ENCODE measurements at regions not wholly inside any gene's neighbourhood (a gene's known extent, or its start where the extent isn't known, plus 50 kb on each side); places are given as distances from the start of the nearest gene placed in this dataset.

- H3K27ac ChIP-seq (ENCODE audit: low read depth, low read length) = no peak overlapping the region
- H3K36me3 ChIP-seq (ENCODE audit: control insufficient read depth, low read length) = peaks cover 61% of the 10 kb centered on the region
- H3K9me3 ChIP-seq (ENCODE audit: control insufficient read depth, insufficient read depth, low read length) = no peaks in the 10 kb centered on the region
- TF ChIP-seq, protein P1, sequence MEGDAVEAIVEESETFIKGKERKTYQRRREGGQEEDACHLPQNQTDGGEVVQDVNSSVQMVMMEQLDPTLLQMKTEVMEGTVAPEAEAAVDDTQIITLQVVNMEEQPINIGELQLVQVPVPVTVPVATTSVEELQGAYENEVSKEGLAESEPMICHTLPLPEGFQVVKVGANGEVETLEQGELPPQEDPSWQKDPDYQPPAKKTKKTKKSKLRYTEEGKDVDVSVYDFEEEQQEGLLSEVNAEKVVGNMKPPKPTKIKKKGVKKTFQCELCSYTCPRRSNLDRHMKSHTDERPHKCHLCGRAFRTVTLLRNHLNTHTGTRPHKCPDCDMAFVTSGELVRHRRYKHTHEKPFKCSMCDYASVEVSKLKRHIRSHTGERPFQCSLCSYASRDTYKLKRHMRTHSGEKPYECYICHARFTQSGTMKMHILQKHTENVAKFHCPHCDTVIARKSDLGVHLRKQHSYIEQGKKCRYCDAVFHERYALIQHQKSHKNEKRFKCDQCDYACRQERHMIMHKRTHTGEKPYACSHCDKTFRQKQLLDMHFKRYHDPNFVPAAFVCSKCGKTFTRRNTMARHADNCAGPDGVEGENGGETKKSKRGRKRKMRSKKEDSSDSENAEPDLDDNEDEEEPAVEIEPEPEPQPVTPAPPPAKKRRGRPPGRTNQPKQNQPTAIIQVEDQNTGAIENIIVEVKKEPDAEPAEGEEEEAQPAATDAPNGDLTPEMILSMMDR (IDR thresholded peaks at IDR 0.05; ENCODE audit: low read depth, low read length, poor library complexity, severe bottlenecking) = no peak
- no peak for TF ChIP-seq EZH2phosphoT487 (IDR thresholded peaks at IDR 0.05; ENCODE audit: borderline replicate concordance, low read length)
- H3F3A ChIP-seq (ENCODE audit: control insufficient read depth, insufficient read depth) = peaks cover 2% of the 10 kb centered on the region
- no peaks in the 10 kb centered on the region for H3K27me3 ChIP-seq (ENCODE audit: control insufficient read depth, low read length)
- H3K4me3 ChIP-seq (ENCODE audit: low read length) = no peak overlapping the region
- H3K4me2 ChIP-seq (ENCODE audit: low read length) = no peak overlapping the region
- H3K4me1 ChIP-seq (ENCODE audit: control insufficient read depth, low read length) = peaks cover 15% of the 10 kb centered on the region
- peaks cover 6% of the 10 kb centered on the region for H3K79me2 ChIP-seq (ENCODE audit: control insufficient read depth, low read length)
- peaks cover 12% of the 10 kb centered on the region; the same call in 1 of the 2 replicates for H4K20me1 ChIP-seq (ENCODE audit: control insufficient read depth, insufficient read depth, low read depth, low read length)
- H3K9me2 ChIP-seq (replicated peaks; ENCODE audit: control insufficient read depth, low read length) = no peaks in the 10 kb centered on the region
Observed at GRCh38 chr7:149595078-149595477, 97.5 kb upstream of the ZNF746 start.

- H3K27me3 ChIP-seq (ENCODE audit: control insufficient read depth, low read length) = no peaks in the 10 kb centered on the region
- H3K4me3 ChIP-seq (ENCODE audit: low read length) = no peak overlapping the region
- no peaks in the 10 kb centered on the region for H4K20me1 ChIP-seq (ENCODE audit: control insufficient read depth, insufficient read depth, low read depth, low read length)
- peaks cover 8% of the 10 kb centered on the region; the same call in 1 of the 2 replicates for H3K9me3 ChIP-seq (ENCODE audit: control insufficient read depth, insufficient read depth, low read length)
- H3K36me3 ChIP-seq (ENCODE audit: control insufficient read depth, low read length) = peaks cover 80% of the 10 kb centered on the region
- H3K79me2 ChIP-seq (ENCODE audit: control insufficient read depth, low read length) = no peaks in the 10 kb centered on the region
- H3F3A ChIP-seq (ENCODE audit: control insufficient read depth, insufficient read depth) = no peaks in the 10 kb centered on the region
- no peak overlapping the region for H3K27ac ChIP-seq (ENCODE audit: low read depth, low read length)
- no peaks in the 10 kb centered on the region for H3K4me1 ChIP-seq (ENCODE audit: control insufficient read depth, low read length)
- no peaks in the 10 kb centered on the region for H3K9me2 ChIP-seq (replicated peaks; ENCODE audit: control insufficient read depth, low read length)
- H3K4me2 ChIP-seq (ENCODE audit: low read length) = no peak overlapping the region
- TF ChIP-seq, protein P1 (IDR thresholded peaks at IDR 0.05; ENCODE audit: low read depth, low read length, poor library complexity, severe bottlenecking) = no peak
- TF ChIP-seq EZH2phosphoT487 (IDR thresholded peaks at IDR 0.05; ENCODE audit: borderline replicate concordance, low read length) = no peak
Observed at GRCh38 chr7:149588930-149589329, 91.3 kb upstream of the ZNF746 start.

- Histone ChIP-seq H3K36me3 (ENCODE audit: control insufficient read depth, low read length) (peaks cover 84% of the 10 kb centered on the region), H3K9me3 (ENCODE audit: control insufficient read depth, insufficient read depth, low read length) (peaks cover 8% of the 10 kb centered on the region; the same call in 1 of the 2 replicates), H3K9me2 (replicated peaks; ENCODE audit: control insufficient read depth, low read length) (no peaks in the 10 kb centered on the region), H3F3A (ENCODE audit: control insufficient read depth, insufficient read depth) (no peaks in the 10 kb centered on the region), H3K4me2 (ENCODE audit: low read length) (no peak overlapping the region), H3K4me3 (ENCODE audit: low read length) (no peak overlapping the region), H3K27me3 (ENCODE audit: control insufficient read depth, low read length) (no peaks in the 10 kb centered on the region), H3K79me2 (ENCODE audit: control insufficient read depth, low read length) (no peaks in the 10 kb centered on the region), H4K20me1 (ENCODE audit: control insufficient read depth, insufficient read depth, low read depth, low read length) (no peaks in the 10 kb centered on the region), H3K27ac (ENCODE audit: low read depth, low read length) (no peak overlapping the region), H3K4me1 (ENCODE audit: control insufficient read depth, low read length) (no peaks in the 10 kb centered on the region)
- TF ChIP-seq, protein P1 (IDR thresholded peaks at IDR 0.05; ENCODE audit: low read depth, low read length, poor library complexity, severe bottlenecking) = no peak
- TF ChIP-seq EZH2phosphoT487 (IDR thresholded peaks at IDR 0.05; ENCODE audit: borderline replicate concordance, low read length) = no peak
Observed at GRCh38 chr7:149586646-149587645, 89.3 kb upstream of the ZNF746 start.
